B cell (primary cell): ENCODE measurements at regions not wholly inside any gene's neighbourhood (a gene's known extent, or its start where the extent isn't known, plus 50 kb on each side); places are given as distances from the start of the nearest gene placed in this dataset.

Source experiments
- ATAC-seq: fragments of 200-7000 bp; cut with Tn5 transposase; one replicate; pipeline ENCODE4 v1.10.0; 2021; ENCODE audit warnings: low read depth, mild to moderate bottlenecking, moderate number of reproducible peaks, moderate library complexity
- CTCF ChIA-PET: fragments of 350-600 bp; sonication (Branson Sonifier 250); formaldehyde crosslinking; loops from one replicate; lab custom pipeline; 2021; ENCODE audit warnings: antibody characterized with exemption, inconsistent platforms; lab: Charles Lee
- POLR2A ChIA-PET: fragments of 350-600 bp; sonication (Branson Sonifier 250); formaldehyde crosslinking; loops from one replicate; lab custom pipeline; 2021; ENCODE audit warnings: antibody characterized with exemption; lab: Charles Lee
- DNase-seq: peaks from one replicate; pipeline ENCODE4 v3.0.0; 2013
- H2AFZ ChIP-seq: 2 replicates; pipeline ENCODE4 v1.6.1; 2012; ENCODE audit warnings: mild to moderate bottlenecking, low read depth, low read length; ENCODE audit not compliant: insufficient read depth, poor library complexity, severe bottlenecking
- H3K27ac ChIP-seq, 2 donors: 1 replicate in 1 of 2; 2 replicates in 1 of 2; pipeline ENCODE4 v1.5.1; 2012 to 2013; ENCODE audit warnings: low read length in 2 of 2, mild to moderate bottlenecking in 2 of 2, moderate library complexity in 1 of 2
- H3K27me3 ChIP-seq, 4 experiments: fragments of 200-600 bp in 1 of 4; sonication (generic) in 1 of 4; replicated peaks in 1 of 4; 1 replicate in 2 of 4; 2 replicates in 2 of 4; pipeline versions ENCODE4 v1.6.1 to v1.7.0; 2013 to 2016; ENCODE audit warnings: low read length in 3 of 4, mild to moderate bottlenecking in 2 of 4, mixed read lengths in 1 of 4, moderate library complexity in 1 of 4; ENCODE audit not compliant: insufficient read depth in 4 of 4, control insufficient read depth in 3 of 4; ENCODE audit errors: control extremely low read depth in 1 of 4
- H3K36me3 ChIP-seq, 2 experiments: replicated peaks in 1 of 2; 1 replicate in 1 of 2; 2 replicates in 1 of 2; pipeline versions ENCODE4 v1.6.1 to v1.7.1; 2013; ENCODE audit warnings: low read length in 1 of 2; ENCODE audit not compliant: insufficient read depth in 2 of 2, control insufficient read depth in 1 of 2; ENCODE audit errors: control extremely low read depth in 1 of 2, extremely low read depth in 1 of 2
- H3K4me1 ChIP-seq, 2 donors: fragments of 200-600 bp in 1 of 2; sonication (generic) in 1 of 2; 1 replicate in 1 of 2; 2 replicates in 1 of 2; pipeline versions ENCODE4 v1.5.1 to v1.6.1; 2013 to 2017; ENCODE audit warnings: low read length in 2 of 2; ENCODE audit not compliant: control insufficient read depth in 2 of 2, insufficient read depth in 2 of 2
- H3K4me2 ChIP-seq: replicated peaks from 2 replicates; pipeline ENCODE3; 2012; ENCODE audit warnings: mild to moderate bottlenecking, low read depth, low read length; ENCODE audit not compliant: poor library complexity, severe bottlenecking
- H3K4me3 ChIP-seq, 5 experiments: fragments of 200-600 bp in 1 of 5; sonication (generic) in 1 of 5; 1 replicate in 3 of 5; 2 replicates in 2 of 5; pipeline versions ENCODE4 v1.5.1 to v1.7.0; 2011 to 2016; ENCODE audit warnings: low read length in 4 of 5, mild to moderate bottlenecking in 4 of 5, low read depth in 2 of 5, control low read depth in 1 of 5, moderate library complexity in 1 of 5; ENCODE audit not compliant: insufficient read depth in 1 of 5; ENCODE audit errors: control extremely low read depth in 1 of 5, extremely low read depth in 1 of 5
- H3K79me2 ChIP-seq: fragments of 200-600 bp; sonication (generic); one replicate; pipeline ENCODE4 v1.6.0; 2016; ENCODE audit warnings: low read length; ENCODE audit not compliant: control insufficient read depth, insufficient read depth
- H3K9ac ChIP-seq: fragments of 200-600 bp; sonication (generic); 2 replicates; pipeline ENCODE4 v1.6.1; 2017; ENCODE audit warnings: mild to moderate bottlenecking, low read length, moderate library complexity
- H3K9me3 ChIP-seq, 3 donors: one replicate each; pipeline versions ENCODE4 v1.6.1 to v1.7.1; 2013; ENCODE audit warnings: low read length in 2 of 3; ENCODE audit not compliant: control insufficient read depth in 2 of 3, insufficient read depth in 1 of 3; ENCODE audit errors: control extremely low read depth in 1 of 3
- H4K20me1 ChIP-seq: 2 replicates; pipeline ENCODE4 v1.6.0; 2012; ENCODE audit warnings: mild to moderate bottlenecking, low read length; ENCODE audit not compliant: insufficient read depth, control insufficient read depth, poor library complexity, severe bottlenecking
- H3K27ac Mint-ChIP-seq: one replicate; pipeline ENCODE4 v1.8.0; 2021; ENCODE audit warnings: mixed read lengths
- H3K27me3 Mint-ChIP-seq: one replicate; pipeline ENCODE4 v1.8.0; 2021; ENCODE audit warnings: mixed read lengths
- H3K4me1 Mint-ChIP-seq: one replicate; pipeline ENCODE4 v1.8.0; 2021; ENCODE audit warnings: mixed read lengths
- H3K4me3 Mint-ChIP-seq: one replicate; pipeline ENCODE4 v1.8.0; 2021; ENCODE audit warnings: mixed read lengths
- H3K9me3 Mint-ChIP-seq: one replicate; pipeline ENCODE4 v1.8.0; 2022; ENCODE audit warnings: mixed read lengths; ENCODE audit not compliant: insufficient read depth
- EZH2 ChIP-seq: IDR thresholded peaks from 2 replicates; pipeline ENCODE4 v1.6.1; 2012; ENCODE audit warnings: borderline replicate concordance, low read depth, mild to moderate bottlenecking, moderate library complexity, low read length; ENCODE audit not compliant: insufficient read depth, poor library complexity, severe bottlenecking
- WGBS: methylation state at CpG from one replicate; pipeline ENCODE4 v1.1.5; 2013; ENCODE audit warnings: missing lambda C conversion rate; ENCODE audit not compliant: insufficient coverage; 5-methylcytosine and 5-hydroxymethylcytosine counted together
- intact Hi-C: fragments of 100-400 bp; cut with micrococcal nuclease; formaldehyde crosslinking; loops from one replicate; pipeline ENCODE4 v1.10.0; 2022
- TF ChIP-seq, protein P1 (sequence below): fragments of 200-600 bp; IDR thresholded peaks from one replicate; pipeline ENCODE4 v1.8.0; 2022; ENCODE audit warnings: antibody characterized with exemption, mild to moderate bottlenecking

DNA sequence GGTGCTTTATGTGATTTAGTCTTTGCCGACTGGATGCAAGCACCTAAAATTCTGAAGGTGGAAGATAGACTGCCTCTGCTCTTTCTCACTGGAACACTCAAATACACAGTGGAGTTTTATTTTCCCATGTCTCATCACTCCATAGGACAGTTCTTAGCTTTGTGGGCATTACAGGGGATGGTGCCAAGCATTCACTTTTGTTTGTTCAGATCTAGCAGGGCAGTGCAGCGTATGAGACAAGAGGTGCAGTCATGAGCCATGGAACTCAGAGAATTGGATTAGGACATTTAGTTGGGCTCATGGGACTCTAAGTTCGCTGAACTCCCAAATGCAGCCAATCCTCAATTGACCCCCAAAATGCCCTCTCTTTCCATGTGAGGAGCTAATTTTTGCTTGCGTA is 1136.9 kb upstream of the PRKX start:
- Histone ChIP-seq H2AFZ (no peak overlapping the region), H3K9ac (no peak overlapping the region), H3K4me2 (no peak overlapping the region), H3K4me3 (no peak overlapping the region), H3K4me1 (no peaks in the 10 kb centered on the region), H3K79me2 (no peaks in the 10 kb centered on the region), H4K20me1 (no peaks in the 10 kb centered on the region), H3K27me3 (no peaks in the 10 kb centered on the region), H3K27ac (no peak overlapping the region), H3K9me3 (no peaks in the 10 kb centered on the region), H3K36me3 (no peaks in the 10 kb centered on the region)
- Mint-ChIP-seq H3K27me3 (no peaks in the 10 kb centered on the region), H3K4me3 (no peak overlapping the region), H3K9me3 (no peaks in the 10 kb centered on the region), H3K4me1 (no peaks in the 10 kb centered on the region), H3K27ac (no peak overlapping the region)
- DNase-seq, result no peak
- no peak for ATAC-seq
- no CpG with 5 or more reads among the region's 4 CpGs for WGBS
- ChIA-PET CTCF (no interaction called here), POLR2A (no interaction called here)
- no peak for TF ChIP-seq EZH2
- TF ChIP-seq, protein P1, sequence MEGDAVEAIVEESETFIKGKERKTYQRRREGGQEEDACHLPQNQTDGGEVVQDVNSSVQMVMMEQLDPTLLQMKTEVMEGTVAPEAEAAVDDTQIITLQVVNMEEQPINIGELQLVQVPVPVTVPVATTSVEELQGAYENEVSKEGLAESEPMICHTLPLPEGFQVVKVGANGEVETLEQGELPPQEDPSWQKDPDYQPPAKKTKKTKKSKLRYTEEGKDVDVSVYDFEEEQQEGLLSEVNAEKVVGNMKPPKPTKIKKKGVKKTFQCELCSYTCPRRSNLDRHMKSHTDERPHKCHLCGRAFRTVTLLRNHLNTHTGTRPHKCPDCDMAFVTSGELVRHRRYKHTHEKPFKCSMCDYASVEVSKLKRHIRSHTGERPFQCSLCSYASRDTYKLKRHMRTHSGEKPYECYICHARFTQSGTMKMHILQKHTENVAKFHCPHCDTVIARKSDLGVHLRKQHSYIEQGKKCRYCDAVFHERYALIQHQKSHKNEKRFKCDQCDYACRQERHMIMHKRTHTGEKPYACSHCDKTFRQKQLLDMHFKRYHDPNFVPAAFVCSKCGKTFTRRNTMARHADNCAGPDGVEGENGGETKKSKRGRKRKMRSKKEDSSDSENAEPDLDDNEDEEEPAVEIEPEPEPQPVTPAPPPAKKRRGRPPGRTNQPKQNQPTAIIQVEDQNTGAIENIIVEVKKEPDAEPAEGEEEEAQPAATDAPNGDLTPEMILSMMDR, result no peak
- intact Hi-C loops, result no loop called here

DNA sequence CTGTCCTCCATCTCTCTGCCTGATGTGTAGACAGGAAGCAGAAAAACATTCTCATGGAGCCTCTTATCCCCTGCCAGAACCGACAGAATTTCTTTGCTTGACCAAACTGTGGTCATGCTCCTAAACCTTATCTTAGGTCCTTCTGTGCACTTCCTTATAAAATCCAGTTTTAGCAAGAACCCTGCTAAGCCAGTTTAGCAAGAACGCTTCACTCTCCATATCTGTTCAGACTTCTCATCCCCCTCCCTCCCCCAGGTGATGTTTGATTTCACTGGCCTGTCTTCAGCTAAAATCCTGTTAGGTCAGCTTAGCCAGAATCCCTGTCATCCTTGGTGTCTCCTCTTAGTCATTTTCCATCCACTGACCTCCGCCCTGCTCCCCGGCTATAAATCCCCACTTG is 1130.9 kb upstream of the PRKX start:
- H3K4me1 ChIP-seq, result no peaks in the 10 kb centered on the region
- H3K4me3 ChIP-seq, result no peak overlapping the region
- TF ChIP-seq, protein P1, result no peak
- TF ChIP-seq EZH2, result no peak
- H2AFZ ChIP-seq, result no peak overlapping the region
- intact Hi-C loops, result no loop called here
- H3K27me3 ChIP-seq, result no peaks in the 10 kb centered on the region
- Mint-ChIP-seq H3K4me3 (no peak overlapping the region), H3K4me1 (no peaks in the 10 kb centered on the region), H3K9me3 (no peaks in the 10 kb centered on the region), H3K27ac (no peak overlapping the region), H3K27me3 (no peaks in the 10 kb centered on the region)
- no peaks in the 10 kb centered on the region for H3K79me2 ChIP-seq
- H3K9me3 ChIP-seq, result no peaks in the 10 kb centered on the region
- H3K27ac ChIP-seq, result no peak overlapping the region
- no peaks in the 10 kb centered on the region for H4K20me1 ChIP-seq
- 75% methylated on average over 2 of the region's 4 CpGs for WGBS
- CTCF ChIA-PET, result no interaction called here
- H3K9ac ChIP-seq, result no peak overlapping the region
- no peaks in the 10 kb centered on the region for H3K36me3 ChIP-seq
- no peak overlapping the region for H3K4me2 ChIP-seq
- POLR2A ChIA-PET, result no interaction called here
- ATAC-seq (no peak), DNase-seq (no peak)
